Karpas-422 (cell line): ENCODE measurements at regions not wholly inside any gene's neighbourhood (a gene's known extent, or its start where the extent isn't known, plus 50 kb on each side); places are given as distances from the start of the nearest gene placed in this dataset.
"Not testable (repeated sequence)": the region's sequence is repeated elsewhere in the genome, so short reads cannot be mapped to it uniquely, and the experiment has no call there.

Experiments
- DNase-seq: peaks from one replicate; pipeline ENCODE4 v3.0.0-alpha.2; 2015
- H2AFZ ChIP-seq: fragments of 200-600 bp; sonication (generic); 2 replicates; pipeline ENCODE4 v1.6.1; 2014; ENCODE audit warnings: antibody characterized with exemption, low read length, mixed read lengths
- H3K27ac ChIP-seq: fragments of 200-600 bp; sonication (generic); 2 replicates; pipeline ENCODE4 v1.5.1; 2014; ENCODE audit warnings: mild to moderate bottlenecking, low read length, moderate library complexity
- H3K27me3 ChIP-seq: fragments of 200-600 bp; sonication (generic); 2 replicates; pipeline ENCODE4 v1.6.1; 2014; ENCODE audit warnings: low read length, mixed read lengths
- H3K36me3 ChIP-seq: fragments of 200-600 bp; sonication (generic); 2 replicates; pipeline ENCODE4 v1.6.1; 2014; ENCODE audit warnings: low read length, mixed read lengths; ENCODE audit not compliant: insufficient read depth
- H3K4me1 ChIP-seq: fragments of 200-600 bp; sonication (generic); 2 replicates; pipeline ENCODE4 v1.6.1; 2014; ENCODE audit warnings: mild to moderate bottlenecking, low read length, mixed read lengths
- H3K4me2 ChIP-seq: fragments of 200-600 bp; sonication (generic); 2 replicates; pipeline ENCODE4 v1.6.1; 2014; ENCODE audit warnings: low read length, low read depth, mild to moderate bottlenecking; ENCODE audit not compliant: poor library complexity, severe bottlenecking
- H3K4me3 ChIP-seq: fragments of 200-600 bp; sonication (generic); 2 replicates; pipeline ENCODE4 v1.5.1; 2014; ENCODE audit warnings: mild to moderate bottlenecking, antibody characterized with exemption, low read length, mixed read lengths
- H3K79me2 ChIP-seq: fragments of 200-600 bp; sonication (generic); 2 replicates; pipeline ENCODE4 v1.6.1; 2014; ENCODE audit warnings: mild to moderate bottlenecking, low read length, mixed read lengths
- H3K9ac ChIP-seq: fragments of 200-600 bp; sonication (generic); 2 replicates; pipeline ENCODE4 v1.6.0; 2014; ENCODE audit warnings: low read length
- H3K9me2 ChIP-seq: fragments of 200-600 bp; sonication (generic), shearing (Covaris generic); replicated peaks from 2 replicates; pipeline ENCODE4 v1.6.0; 2014; ENCODE audit warnings: mild to moderate bottlenecking, low read length, moderate library complexity; ENCODE audit not compliant: insufficient read depth
- H3K9me3 ChIP-seq: fragments of 300-700, 200-600 bp; sonication (generic); 2 replicates; pipeline ENCODE4 v1.6.1; 2014; ENCODE audit warnings: low read length, mixed read lengths
- H4K20me1 ChIP-seq: fragments of 200-600 bp; sonication (generic); 2 replicates; pipeline ENCODE4 v1.6.1; 2014; ENCODE audit warnings: mild to moderate bottlenecking, antibody characterized with exemption, low read length, low read depth; ENCODE audit not compliant: insufficient read depth

- Histone ChIP-seq H3K27me3 (no peaks in the 10 kb centered on the region), H3K36me3 (no peaks in the 10 kb centered on the region), H3K4me1 (no peaks in the 10 kb centered on the region), H3K9me2 (no peaks in the 10 kb centered on the region), H3K9me3 (no peaks in the 10 kb centered on the region), H2AFZ (no peak overlapping the region), H3K27ac (no peak overlapping the region), H3K4me2 (no peak overlapping the region), H3K9ac (no peak overlapping the region), H4K20me1 (no peaks in the 10 kb centered on the region), H3K79me2 (no peaks in the 10 kb centered on the region), H3K4me3 (no peak overlapping the region)
- no peak for DNase-seq
These were observed 119.8 kb downstream of the TPR start for GRCh38 chr1:186255266-186255665.

DNA sequence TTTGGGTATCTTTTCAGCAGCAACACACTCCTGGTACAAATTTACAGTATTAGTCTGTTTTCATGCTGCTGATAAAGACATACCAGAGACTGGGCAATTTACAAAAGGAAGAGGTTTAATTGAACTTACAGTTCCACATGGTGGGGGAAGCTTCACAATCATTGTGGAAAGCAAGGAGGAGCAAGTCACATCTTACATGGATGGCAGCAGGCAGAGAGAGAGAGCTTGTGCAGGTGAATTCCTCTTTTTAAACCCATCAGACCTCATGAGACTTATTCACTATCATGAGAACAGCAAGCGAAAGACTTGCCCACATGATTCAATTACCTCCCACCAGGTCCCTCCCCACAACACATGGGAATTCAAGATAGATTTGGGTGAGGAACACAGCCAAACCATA is 124.5 kb downstream of the TPR start:
- Histone ChIP-seq H3K4me1 (no peaks in the 10 kb centered on the region), H3K27me3 (no peaks in the 10 kb centered on the region), H3K79me2 (no peaks in the 10 kb centered on the region), H3K9me2 (no peaks in the 10 kb centered on the region), H3K27ac (no peak overlapping the region), H3K36me3 (no peaks in the 10 kb centered on the region), H3K4me3 (no peak overlapping the region), H3K9ac (no peak overlapping the region), H3K4me2 (no peak overlapping the region), H4K20me1 (no peaks in the 10 kb centered on the region), H3K9me3 (no peaks in the 10 kb centered on the region), H2AFZ (no peak overlapping the region)
- DNase-seq: no peak

GRCh38 chr1:186248608-186249007 is 126.4 kb downstream of the TPR start:
- not testable (repeated sequence) for H3K9ac ChIP-seq, H3K27me3 ChIP-seq, H3K36me3 ChIP-seq, H3K79me2 ChIP-seq, H3K9me2 ChIP-seq, H2AFZ ChIP-seq, DNase-seq, H3K4me2 ChIP-seq, H4K20me1 ChIP-seq, H3K27ac ChIP-seq, H3K4me1 ChIP-seq, H3K4me3 ChIP-seq, H3K9me3 ChIP-seq

DNA sequence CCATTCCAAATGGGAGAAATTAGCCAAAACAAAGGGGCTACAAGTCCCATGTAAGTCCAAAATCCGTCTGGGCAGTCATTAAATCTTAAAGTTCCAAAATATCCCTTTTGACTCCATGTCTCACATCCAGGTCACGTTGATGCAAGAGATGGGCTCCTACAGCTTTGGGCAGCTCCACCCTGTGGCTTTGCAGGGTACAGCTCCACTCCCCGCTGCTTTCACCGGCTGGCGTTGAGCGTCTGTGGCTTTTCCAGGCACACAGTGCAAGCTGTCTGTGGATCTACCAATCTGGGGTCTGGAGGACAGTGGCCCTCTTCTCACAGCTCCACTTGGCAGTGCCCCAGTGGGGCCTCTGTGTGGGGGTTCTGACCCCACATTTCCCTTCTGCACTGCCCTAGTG is 130.2 kb downstream of the TPR start:
- H3K9me2 ChIP-seq: no peaks in the 10 kb centered on the region
- peak; percentile 74 for DNase-seq
- H3K4me3 ChIP-seq: no peak overlapping the region
- no peak overlapping the region for H3K27ac ChIP-seq
- peaks cover 6% of the 10 kb centered on the region; the same call in 1 of the 2 replicates for H3K4me1 ChIP-seq
- peak overlapping the region; percentile 10 for H3K4me2 ChIP-seq
- no peaks in the 10 kb centered on the region for H3K27me3 ChIP-seq
- no peaks in the 10 kb centered on the region for H3K79me2 ChIP-seq
- no peak overlapping the region for H3K9ac ChIP-seq
- peak overlapping the region; percentile 69; the same call in 1 of the 2 replicates for H2AFZ ChIP-seq
- no peaks in the 10 kb centered on the region for H3K36me3 ChIP-seq
- no peaks in the 10 kb centered on the region for H3K9me3 ChIP-seq
- H4K20me1 ChIP-seq: no peaks in the 10 kb centered on the region
